Vagina (tissue), 2 donors: ENCODE measurements at regions not wholly inside any gene's neighbourhood (a gene's known extent, or its start where the extent isn't known, plus 50 kb on each side); places are given as distances from the start of the nearest gene placed in this dataset.

Experiments
- CTCF ChIP-seq, 3 experiments: fragments of 450-650 bp in 2 of 3; fragments of 200-600 bp in 1 of 3; sonication (generic) in 1 of 3; IDR thresholded peaks; one replicate each; pipeline ENCODE4 v1.5.1; 2017 to 2019; ENCODE audit warnings: antibody characterized with exemption in 3 of 3, mild to moderate bottlenecking in 2 of 3, moderate library complexity in 2 of 3
- POLR2A ChIP-seq, 2 donors: fragments of 450-650 bp; IDR thresholded peaks; one replicate each; pipeline ENCODE4 v1.6.1; 2017; ENCODE audit warnings: antibody characterized with exemption in 2 of 2, mild to moderate bottlenecking in 2 of 2, moderate library complexity in 2 of 2
- POLR2AphosphoS5 ChIP-seq, 2 donors: sonication (generic); formaldehyde crosslinking; IDR thresholded peaks; one replicate each; pipeline ENCODE4 v1.9.0; 2017; ENCODE audit warnings: antibody characterized with exemption in 2 of 2, mild to moderate bottlenecking in 2 of 2, low read depth in 1 of 2; ENCODE audit not compliant: insufficient read depth in 1 of 2

GRCh38 chr10:117734731-117735405 lies 192.3 kb downstream of the EMX2 start:
- no peak for TF ChIP-seq CTCF (IDR thresholded peaks at IDR 0.05)
- TF ChIP-seq POLR2AphosphoS5 (IDR thresholded peaks at IDR 0.05; ENCODE audit: insufficient read depth in 1 of 2, low read depth in 1 of 2), result no peak
- no peak for TF ChIP-seq POLR2A (IDR thresholded peaks at IDR 0.05)
